ENCODE measurements at regions not wholly inside any gene's neighbourhood (a gene's known extent, or its start where the extent isn't known, plus 50 kb on each side); places are given as distances from the start of the nearest gene placed in this dataset.

DNA sequence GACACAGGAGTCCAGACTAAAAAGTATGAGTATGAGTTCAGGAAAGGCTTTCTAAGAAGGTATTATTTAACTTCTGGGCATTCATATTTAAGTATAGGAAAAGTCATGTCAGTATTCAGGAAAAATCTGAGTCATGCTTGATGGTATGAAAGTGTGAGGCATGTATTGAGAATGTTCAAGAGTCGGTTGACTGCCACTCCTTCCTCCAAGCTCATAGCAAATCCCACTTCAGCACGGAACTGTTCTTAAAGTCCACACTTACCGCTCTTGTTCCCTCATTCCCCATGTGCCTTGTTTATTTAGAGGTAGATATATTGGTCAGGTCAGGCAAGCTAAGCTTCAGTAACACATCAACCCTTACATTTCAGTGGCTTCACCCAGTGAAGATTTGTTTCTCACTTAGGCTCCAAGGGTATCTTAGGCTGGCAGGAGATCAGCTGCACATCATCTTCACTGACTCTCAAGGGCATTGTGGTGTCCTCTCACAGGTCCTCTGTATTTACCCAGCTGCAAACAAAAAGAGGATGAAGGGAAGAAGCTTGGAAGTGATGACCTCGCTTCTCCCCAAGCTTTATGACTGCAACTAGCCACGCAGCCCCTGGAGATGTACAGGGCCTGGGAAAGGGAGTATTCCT lies 1189.2 kb downstream of the EFNB2 start:
- TF ChIP-seq POLR2A (IDR thresholded peaks at IDR 0.05), result no peak
- TF ChIP-seq, protein P1, sequence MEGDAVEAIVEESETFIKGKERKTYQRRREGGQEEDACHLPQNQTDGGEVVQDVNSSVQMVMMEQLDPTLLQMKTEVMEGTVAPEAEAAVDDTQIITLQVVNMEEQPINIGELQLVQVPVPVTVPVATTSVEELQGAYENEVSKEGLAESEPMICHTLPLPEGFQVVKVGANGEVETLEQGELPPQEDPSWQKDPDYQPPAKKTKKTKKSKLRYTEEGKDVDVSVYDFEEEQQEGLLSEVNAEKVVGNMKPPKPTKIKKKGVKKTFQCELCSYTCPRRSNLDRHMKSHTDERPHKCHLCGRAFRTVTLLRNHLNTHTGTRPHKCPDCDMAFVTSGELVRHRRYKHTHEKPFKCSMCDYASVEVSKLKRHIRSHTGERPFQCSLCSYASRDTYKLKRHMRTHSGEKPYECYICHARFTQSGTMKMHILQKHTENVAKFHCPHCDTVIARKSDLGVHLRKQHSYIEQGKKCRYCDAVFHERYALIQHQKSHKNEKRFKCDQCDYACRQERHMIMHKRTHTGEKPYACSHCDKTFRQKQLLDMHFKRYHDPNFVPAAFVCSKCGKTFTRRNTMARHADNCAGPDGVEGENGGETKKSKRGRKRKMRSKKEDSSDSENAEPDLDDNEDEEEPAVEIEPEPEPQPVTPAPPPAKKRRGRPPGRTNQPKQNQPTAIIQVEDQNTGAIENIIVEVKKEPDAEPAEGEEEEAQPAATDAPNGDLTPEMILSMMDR (IDR thresholded peaks at IDR 0.05), result no peak
